GM18507 (cell line): ENCODE measurements at regions not wholly inside any gene's neighbourhood (a gene's known extent, or its start where the extent isn't known, plus 50 kb on each side); places are given as distances from the start of the nearest gene placed in this dataset.
"Not testable (repeated sequence)": the region's sequence is repeated elsewhere in the genome, so short reads cannot be mapped to it uniquely, and the experiment has no call there.

Experiments used
- DNase-seq: peaks from one replicate; pipeline ENCODE4 v3.0.0; 2011; ENCODE audit warnings: low read depth; ENCODE audit not compliant: insufficient read length; ENCODE audit errors: extremely low spot score
- FAIRE-seq: peaks from 2 replicates; lab custom pipeline; 2011; peaks lifted over from hg19 to GRCh38; lab: Jason Lieb, UNC

DNA sequence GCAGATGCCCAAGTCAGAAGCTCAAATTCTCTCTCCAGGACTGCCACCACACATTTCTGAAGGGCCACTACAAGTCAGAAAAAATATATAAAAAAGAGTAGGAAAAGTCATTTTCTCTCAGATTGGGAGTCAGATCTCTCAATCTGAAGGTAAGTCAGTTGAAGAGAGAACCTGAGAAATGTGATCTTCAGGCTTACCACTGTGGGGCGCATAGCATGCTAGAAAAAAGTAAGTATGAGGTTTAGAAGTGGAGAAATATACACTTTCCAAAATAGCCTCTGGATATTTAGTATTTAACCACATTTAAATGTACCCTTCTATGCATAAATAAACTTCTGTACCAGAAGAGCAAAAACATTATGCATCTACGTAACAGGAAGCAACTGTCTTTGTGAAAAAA, 800.7 kb upstream of the CTNND2 start:
- FAIRE-seq (no peak), DNase-seq (no peak)

DNA sequence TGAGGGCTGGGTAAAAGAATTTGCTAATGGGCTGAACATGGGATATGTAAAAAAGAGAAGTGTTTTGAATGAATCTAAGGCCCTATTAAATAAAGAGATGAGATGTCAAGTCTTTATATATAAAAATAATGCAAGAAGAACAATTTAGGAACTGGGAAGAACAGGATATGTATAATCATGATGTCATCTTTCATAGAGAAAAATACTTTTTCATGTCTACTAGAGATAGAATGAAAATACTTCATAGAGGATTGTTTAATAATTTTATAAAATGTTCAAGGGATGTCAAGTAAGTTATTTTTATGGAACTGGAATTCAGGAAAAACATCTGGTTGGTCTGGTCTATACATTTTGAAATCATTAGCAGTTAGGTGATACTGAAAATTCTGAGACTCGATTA, 799.0 kb upstream of the CTNND2 start:
- FAIRE-seq: no peak
- no peak for DNase-seq

DNA sequence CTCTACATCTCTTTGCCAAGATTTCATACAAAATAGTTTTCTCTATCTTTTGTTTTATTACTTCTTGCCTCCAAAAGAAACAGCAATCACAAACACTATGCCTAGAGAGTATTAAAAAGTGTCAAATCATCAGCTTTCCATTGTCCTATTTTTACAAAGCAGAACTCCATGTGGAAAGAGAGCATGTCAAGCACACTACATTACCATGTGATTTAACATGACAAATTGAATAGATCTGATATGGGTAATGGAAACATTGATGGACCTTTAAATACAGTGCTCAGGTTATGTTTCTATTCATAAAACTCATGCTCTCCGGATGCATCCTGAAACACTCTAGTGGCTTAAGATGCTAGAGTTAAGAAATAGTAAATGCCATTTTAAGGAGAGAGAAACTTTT, 791.4 kb upstream of the CTNND2 start:
- DNase-seq (no peak), FAIRE-seq (no peak)

DNA sequence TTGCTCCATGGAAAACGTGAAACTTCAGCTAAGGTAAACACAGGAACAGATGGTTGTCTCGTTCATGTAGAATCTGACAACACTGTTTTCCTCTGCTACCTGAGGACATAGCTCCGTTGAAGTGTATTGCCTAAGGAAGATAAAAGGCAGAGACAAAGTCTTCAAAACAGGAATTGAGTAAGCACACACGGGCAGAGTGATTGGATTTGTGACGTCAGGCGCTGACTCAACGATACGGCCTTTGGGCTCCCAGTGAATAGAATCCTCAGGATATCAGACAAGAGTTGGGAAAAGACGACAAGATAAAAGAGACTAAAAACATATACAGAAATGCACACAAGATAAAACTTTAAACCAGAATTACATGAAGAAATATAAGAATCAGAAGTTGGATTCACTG, 787.1 kb upstream of the CTNND2 start:
- no peak for FAIRE-seq
- no peak for DNase-seq

DNA sequence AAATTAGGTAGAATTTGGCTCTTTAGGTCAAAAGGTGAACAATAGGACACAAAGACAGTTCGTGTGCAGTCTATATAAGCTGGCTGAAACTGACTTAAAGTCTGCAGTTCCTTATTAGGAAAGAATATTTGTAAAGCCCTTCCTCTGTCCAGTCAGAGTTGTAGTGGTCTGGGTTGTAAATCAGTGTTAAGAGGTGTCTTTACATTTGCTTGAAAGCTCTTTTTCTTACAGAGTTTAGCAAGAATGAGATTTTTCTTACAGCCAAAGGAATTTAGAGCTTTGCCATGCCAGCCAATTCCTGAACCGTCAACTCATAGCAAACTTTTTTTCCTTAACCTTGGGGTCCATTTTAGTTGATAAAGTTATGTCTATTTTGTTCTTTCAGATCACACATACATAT, 786.1 kb upstream of the CTNND2 start:
- FAIRE-seq (no peak), DNase-seq (no peak)

DNA sequence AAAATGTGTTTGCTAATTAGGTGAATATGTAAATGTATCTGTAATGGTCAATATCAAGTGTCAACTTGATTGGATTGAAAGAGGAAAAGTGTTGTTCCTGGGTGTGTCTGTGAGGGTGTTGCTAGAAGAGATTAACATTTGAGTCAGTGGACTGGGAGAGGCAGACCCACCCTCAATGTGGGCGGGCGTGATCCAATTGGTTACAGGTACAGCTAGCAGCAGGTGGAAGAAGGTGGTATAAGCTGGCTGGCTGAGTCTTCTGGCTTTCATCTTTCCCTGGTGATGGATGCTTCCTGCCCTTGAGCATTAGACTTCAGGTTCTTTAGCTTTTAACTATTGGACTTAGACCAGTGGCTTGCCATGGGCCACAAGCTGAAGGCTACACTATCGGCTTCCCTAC, 779.0 kb upstream of the CTNND2 start:
- FAIRE-seq (no peak), DNase-seq (no peak)

DNA sequence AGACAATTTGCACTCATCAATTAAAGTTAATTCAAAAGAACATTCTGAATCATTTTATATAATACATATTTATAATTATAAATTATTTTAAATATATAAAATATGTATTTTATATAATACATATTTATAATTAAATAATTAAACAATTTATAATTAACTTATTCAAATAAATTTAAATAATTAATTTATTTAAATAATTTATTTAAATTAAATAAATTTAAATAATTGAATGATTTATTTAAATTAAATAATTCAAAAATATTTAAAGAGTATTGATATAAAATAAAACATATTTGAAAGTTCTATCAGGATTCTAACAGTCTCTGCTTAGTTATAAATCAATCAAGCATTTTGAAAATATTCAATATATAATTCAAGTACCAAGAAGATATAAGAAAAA, 775.5 kb upstream of the CTNND2 start:
- DNase-seq: no peak
- no peak for FAIRE-seq

DNA sequence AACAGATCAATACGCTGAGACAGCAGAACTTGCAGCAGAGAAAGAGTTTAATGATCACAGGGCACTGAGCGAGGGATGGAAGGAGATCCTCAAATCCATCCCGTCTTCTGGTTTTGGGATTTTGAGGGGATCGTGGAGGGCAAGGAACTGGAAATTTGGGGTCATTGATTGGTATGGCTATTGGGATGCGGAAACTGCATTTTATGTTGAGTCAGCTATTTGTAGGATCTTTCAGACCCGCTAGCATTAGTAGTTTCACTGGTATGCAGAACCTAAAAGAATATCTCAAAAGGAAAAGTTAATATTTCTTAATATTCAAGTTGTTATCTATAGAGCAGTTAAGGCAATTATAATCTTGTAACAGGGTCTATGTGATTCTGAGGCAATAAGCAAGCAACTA, 771.7 kb upstream of the CTNND2 start:
- FAIRE-seq: no peak
- DNase-seq: no peak

DNA sequence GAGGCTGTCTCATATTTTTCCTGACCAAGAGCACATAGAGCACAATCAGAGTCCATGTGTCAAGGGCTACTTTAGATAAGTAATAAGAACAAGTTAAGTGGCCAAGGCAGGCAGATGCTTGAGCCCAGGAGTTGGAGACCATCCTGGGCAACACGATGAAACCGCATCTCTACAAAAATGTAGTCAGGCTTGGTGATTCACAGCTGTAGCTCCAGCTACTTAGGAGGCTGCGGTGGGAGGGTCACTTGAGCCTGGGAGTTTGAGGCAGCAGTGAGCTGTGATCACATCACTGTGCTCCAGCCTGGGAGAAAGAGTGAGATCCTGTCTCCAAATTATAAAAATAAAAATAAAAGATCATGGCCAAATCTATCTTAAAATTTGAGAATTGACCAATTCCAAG, 767.9 kb upstream of the CTNND2 start:
- DNase-seq (no peak), FAIRE-seq (no peak)

DNA sequence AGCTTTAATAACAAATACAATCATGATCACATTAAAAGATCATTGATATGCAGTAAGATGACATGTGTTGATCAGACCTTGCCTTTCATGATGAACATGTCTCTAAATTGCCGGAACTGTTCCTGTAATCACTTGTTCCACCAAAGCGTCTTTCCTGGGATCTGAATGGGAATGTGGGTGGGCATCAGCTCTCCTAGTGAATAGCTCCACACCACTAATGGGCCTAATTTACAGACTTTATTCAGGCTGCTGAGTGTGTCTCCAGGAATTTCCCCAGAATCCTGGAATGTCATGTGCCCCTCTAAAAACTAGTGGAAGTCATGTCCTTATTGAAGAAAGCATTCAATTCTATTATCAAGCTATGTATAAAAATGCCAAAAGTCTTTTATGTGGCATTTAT, 765.1 kb upstream of the CTNND2 start:
- DNase-seq (no peak), FAIRE-seq (no peak)

DNA sequence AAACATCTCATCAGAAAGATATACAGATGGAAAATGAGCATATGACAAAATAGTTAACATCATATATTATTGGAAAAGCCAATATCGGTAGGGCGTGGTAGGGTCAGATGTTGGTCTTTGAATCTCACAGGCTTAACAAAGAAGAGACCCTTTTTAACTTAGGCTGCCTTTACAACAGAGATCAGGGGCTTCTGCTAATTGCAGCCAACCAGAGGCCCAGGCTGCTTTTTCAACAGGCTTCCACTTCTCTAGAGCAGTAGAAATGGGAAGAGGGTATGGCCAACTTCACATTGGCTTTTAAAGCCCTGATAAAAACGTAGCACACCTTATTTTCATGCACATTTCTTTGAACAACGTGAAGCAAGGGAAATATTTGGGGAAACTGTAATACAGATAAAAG, 764.3 kb upstream of the CTNND2 start:
- DNase-seq (no peak), FAIRE-seq (no peak)

DNA sequence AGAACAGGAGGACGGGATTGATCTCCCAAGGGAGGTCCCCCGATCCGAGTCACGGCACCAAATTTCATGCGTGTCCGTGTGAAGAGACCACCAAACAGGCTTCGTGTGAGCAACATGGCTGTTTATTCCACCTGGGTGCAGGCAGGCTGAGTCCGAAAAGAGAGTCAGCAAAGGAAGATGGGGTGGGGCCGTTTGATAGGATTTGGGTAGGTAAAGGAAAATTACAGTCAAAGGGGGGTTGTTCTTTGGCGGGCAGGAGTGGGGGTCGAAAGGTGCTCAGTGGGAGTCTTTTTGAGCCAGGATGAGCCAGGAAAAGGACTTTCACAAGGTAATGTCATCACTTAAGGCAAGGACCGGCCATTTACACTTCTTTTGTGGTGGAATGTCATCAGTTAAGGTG, 763.6 kb upstream of the CTNND2 start:
- not testable (repeated sequence) for DNase-seq, FAIRE-seq

DNA sequence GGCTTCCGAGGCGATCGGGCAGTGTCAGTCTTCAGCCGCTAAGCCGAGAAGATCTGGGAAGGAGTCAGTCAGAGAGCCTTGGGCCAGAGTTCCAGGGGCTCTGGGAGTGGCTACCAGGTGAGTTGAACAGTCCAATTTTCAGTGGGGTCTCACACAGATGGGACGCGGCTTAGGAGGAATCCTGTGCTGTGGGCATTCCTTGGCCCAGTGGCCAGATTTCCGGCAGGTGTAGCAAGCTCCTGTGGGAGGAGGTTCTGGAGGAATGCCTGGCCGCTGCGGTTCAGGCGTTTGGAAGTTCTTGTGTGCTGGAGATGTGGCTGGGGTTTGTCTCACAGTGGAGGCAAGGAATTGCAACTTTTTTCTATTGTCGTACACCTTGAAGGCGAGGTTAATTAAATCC, 761.5 kb upstream of the CTNND2 start:
- FAIRE-seq, DNase-seq: not testable (repeated sequence)

DNA sequence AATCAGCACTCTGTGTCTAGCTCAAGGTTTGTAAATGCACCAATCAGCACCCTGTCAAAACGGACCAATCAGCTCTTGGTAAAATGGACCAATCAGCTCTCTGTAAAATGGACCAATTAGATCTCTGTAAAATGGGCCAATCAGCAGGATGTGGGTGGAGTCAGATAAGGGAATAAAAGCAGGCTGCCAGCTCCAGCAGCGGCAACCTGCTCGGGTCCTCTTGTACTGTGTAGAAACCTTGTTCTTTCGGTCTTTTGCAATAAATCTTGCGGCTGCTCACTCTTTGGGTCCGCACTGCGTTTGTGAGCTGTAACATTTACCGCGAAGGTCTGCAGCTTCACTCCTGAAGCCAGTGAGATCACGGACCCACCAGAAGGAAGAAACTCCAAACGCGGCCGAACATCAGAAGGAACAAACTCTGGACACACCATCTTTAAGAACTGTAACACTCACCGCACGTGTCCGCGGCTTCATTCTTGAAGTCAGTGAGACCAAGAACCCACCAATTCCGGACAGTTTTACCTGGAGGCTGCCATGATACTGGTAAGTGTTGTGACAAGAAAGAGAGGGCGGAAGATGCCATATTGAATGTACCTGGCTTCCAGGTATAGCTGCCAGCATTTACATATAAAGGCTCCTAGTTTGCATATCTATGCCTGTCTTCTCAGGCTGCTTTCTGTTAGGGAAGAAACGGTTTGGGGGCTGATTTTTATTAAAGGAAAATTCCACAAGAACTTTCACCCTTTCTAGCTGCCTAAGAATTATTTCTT, 758.5 kb upstream of the CTNND2 start:
- DNase-seq (no peak), FAIRE-seq (no peak)

DNA sequence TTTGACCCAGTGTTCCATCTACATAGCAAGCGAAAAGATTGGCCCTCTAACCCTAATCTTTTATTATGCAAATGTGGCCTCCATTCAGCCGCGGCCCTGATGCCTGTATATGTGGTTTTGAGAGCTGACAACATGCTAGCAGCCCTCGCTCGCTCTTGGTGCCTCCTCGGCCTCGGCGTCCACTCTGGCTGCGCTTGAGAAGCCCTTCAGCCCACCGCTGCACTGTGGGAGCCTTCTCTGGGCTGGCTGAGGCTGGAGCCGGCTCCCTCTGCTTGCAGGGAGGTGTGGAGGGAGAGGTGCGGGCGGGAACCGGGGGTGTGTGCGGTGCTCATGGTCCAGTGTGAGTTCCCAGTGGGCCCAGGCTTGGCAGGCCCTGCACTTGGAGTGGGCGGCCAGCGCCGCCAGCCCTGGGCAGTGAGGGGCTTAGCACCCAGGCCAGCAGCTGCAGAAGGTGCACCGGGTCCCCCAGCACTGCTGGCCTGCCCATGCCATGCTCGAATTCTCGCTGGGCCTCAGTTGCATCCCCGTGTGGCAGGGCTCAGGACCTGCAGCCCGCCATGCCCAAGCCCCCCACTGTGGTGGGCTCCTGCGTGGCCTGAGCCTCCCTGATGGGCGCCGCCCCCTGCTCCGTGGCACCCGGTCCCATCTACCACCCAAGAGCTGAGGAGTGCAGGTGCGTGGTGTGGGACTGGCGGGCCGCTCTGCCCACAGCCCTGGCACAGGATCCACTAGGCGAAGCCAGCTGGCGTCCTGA, 757.5 kb upstream of the CTNND2 start:
- no peak for FAIRE-seq
- no peak for DNase-seq

DNA sequence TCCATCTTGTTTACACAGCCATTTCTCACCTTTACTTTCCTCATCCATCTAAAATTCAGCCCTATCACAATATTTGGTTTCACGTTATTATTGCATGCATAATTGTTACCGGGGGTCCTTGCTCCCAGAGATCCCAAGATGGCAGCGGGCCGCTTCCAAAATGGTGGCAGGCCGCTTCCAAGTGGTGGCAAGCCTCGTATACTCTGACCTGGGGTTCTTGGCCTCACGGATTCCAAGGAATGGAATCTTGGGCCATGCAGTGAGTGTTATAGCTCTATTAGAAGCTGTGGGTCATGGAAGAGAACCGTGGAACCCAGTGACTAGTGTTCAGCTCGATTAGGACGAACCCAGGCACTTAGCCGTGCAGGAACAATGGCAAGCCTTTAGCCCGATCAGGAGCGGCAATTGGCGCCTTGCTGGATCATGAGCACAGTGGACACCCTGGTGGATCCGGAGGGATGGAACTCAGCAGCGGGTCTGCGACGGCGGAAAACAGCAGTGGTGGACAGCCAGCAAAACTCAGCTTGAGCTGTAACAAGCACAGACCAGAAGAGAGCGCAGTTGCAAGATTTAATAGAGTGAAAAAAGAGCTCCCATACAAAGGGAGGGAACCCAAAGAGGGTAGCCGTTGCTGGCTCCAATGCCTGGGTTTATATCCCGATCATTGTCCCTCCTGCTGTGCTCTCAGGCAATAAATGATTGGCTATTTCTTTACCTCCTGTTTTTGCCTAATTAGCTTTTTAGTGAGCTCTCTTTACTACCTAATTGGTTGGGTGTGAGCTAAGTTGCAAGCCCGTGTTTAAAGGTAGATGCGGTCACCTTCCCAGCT, 756.2 kb upstream of the CTNND2 start:
- DNase-seq, FAIRE-seq: not testable (repeated sequence)

DNA sequence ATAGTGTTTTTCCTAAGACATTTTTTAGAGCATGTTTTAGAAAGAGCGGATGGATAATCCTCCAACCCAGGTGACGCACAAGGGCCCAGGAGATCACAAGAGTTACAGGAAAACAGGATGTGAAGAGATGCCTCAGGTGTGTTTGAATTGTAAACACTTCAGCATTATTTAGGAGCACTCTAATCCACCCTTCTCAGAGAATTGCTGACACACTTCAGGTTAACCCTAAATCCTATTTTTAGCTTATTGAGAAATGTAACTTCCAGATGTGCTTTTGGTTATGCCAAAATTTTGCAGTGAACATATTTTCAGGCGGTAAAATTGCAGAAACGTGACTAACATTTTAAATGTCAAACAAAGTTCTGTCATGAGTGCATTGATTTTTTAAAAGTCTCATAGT, 755.4 kb upstream of the CTNND2 start:
- no peak for DNase-seq
- FAIRE-seq: no peak

DNA sequence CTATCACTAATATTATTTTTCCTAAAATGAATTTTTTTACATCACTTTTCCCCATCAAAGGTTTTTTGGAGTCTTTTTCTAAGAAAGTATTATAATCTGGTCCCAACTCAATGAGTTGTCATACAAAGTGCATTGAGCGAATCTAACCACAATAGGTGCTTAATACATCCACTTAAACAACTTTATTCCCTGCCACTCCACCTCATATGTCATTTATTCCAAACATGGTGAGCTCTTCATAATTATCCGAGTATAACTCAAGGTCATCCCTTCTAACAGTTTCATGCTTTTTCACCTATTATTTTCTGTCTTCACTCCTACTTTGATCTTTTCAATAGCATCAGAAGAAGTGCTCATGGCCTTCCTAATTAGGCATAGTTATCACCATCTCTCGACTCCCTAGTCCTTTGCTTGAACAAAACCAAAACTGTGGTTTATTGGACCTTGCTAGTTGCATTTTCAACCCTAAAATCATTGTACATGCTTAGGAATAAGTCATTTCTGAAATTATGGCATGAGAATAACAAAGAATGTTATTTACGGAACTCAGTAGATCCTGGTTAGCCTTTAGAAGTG, 754.7 kb upstream of the CTNND2 start:
- DNase-seq (no peak), FAIRE-seq (no peak)

DNA sequence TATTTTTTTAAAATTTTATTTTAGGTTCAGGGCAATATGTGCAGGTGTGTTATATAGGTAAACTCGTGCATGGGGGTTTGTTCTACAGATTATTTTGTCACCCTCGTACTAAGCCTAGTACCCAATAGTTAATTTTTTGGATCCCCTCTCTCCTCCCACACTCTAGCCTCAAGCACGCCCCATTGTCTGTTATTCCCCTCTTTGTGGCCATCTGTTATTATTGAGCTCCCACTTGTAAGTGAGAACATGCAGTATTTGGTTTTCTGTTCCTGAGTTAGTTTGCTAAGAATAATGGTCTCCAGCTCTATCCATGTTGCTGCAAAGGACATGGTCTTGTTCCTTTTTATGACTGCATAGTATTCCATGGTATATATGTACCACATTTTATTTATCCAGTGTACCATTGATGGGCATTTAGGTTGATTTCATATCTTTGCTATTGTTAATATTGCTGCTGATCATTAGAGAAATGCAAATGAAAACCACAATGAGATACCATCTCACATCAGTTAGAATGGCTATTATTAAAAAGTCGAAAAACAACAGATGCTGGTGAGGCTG, 753.7 kb upstream of the CTNND2 start:
- FAIRE-seq, DNase-seq: not testable (repeated sequence)

DNA sequence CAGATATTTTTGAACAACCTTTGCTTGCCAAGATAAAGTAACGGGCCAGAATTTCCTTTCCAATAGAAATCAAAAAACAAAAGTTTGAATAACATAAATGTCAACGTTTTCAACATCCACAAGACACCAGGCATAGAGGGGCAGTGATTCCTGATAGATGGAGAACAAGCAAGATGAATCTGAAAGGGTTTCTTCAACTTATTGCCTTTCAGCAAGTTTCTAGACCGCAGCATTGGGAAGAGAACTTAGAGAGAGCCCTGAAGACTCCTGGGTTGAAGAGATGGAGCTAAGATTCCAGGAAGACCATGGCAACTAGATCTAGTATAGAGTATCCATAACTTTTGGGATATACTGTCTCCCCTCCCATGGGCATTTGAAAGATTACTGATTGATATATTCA, 751.4 kb upstream of the CTNND2 start:
- no peak for FAIRE-seq
- DNase-seq: no peak
